ENCODE measurements at regions not wholly inside any gene's neighbourhood (a gene's known extent, or its start where the extent isn't known, plus 50 kb on each side); places are given as distances from the start of the nearest gene placed in this dataset.

- TF ChIP-seq CTCF (IDR thresholded peaks at IDR 0.05) (no peak), TCF7L2 (IDR thresholded peaks at IDR 0.05; ENCODE audit: low read depth, low read length) (no peak)
Observed at GRCh38 chr4:188911707-188912106, 772.5 kb downstream of the TRIML1 start.
